HG03175 (cell line): ENCODE measurements at regions not wholly inside any gene's neighbourhood (a gene's known extent, or its start where the extent isn't known, plus 50 kb on each side); places are given as distances from the start of the nearest gene placed in this dataset.
A peak's percentile ranks its signal among the peaks of the same experiment; 100 is the strongest.

Experiments used
- ATAC-seq: cut with Tn5 transposase; IDR thresholded peaks from one replicate; pipeline ENCODE4 v1.9.1; 2021; ENCODE audit warnings: mild to moderate bottlenecking, moderate library complexity; ENCODE audit not compliant: unreplicated experiment

GRCh38 chr4:180407275-180407885, 1835.8 kb upstream of the TENM3 start:
- no peak for ATAC-seq

DNA sequence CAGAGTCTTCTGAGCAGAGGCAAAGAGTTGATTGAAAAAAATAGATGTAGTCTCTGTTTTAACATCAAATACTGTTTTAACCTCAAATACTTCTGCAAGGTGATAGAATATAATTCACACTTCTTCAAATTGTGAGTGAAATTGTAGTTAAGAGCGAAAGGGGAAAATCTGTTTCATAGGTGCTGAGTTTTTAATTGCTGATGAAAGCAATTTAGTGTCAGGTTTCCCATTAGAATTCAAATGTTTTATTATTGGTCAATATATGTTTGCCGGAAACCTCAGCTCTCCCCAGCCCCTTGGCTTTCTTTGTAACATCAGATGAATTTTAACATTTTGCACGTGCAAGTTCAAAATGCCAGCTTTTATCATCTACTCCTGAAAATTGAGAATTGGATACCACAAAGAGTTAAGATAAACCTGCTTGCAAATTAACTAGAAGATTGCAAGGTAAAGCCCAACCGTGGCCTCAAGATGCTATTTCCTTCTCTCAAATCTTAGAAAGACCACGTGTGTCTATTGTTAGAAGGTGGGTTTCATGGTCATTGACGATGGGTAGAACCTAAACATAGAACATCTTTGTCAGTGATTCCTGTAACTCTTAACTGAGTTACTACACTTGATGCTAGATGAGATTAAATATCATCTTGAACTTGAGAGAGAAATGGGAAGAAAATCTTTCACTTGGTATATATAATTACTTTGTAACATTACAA, 1824.2 kb upstream of the TENM3 start:
- ATAC-seq = no peak

DNA sequence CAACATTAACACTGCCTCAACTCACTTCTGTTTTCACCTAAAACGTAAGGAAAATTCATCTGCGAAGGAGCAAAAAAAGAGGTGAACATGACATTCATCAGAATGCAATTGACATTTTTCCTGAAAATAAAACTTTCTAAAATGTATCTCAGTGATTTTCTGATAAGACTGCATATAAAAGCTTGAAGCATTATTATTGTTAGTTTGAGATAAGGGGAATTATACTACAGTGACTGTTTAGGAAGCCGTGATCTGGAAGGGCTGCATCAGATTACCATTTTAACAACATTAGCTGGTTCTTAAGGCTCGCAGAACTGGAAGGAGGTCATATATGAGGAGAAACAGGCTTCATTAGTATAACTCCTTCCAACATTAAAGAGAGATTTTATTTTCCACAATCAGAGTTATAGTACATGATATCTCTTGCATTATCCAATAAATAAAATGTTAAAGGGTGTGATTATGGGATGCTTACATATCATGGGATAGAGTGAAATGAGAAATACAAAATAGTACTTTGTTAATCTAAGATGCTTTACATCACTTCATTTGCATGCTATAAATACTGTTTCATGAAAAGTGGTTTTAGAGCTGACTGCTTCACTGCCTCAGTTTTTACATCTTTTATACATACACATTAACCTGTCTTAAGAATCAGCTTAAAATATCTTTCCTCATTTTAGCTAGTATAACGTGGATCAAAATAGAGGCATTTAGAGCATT, 1820.1 kb upstream of the TENM3 start:
- ATAC-seq = no peak

GRCh38 chr4:180423712-180424057, 1819.5 kb upstream of the TENM3 start:
- ATAC-seq = no peak

- ATAC-seq = no peak
Measured at GRCh38 chr4:180426938-180427337, 1816.3 kb upstream of the TENM3 start.

DNA sequence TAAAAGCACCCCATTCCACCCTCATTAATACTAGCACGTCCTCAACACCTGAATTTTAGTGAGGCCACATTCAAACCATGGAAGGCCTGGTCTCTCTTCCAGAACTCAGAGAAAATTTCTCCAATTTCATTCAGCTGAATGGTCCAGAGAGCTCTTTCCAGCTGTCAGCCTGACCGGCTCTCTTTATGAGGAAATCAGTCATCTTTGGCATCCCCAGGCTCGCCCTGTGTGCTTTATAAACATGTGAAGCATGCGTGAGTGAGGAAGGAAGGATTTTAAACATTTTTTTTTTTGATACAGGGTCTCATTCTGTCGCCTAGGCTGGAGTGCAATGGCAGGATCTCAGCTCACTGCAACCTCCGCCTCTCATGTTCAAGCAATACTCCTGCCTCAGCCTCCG, 1812.9 kb upstream of the TENM3 start:
- no peak for ATAC-seq

DNA sequence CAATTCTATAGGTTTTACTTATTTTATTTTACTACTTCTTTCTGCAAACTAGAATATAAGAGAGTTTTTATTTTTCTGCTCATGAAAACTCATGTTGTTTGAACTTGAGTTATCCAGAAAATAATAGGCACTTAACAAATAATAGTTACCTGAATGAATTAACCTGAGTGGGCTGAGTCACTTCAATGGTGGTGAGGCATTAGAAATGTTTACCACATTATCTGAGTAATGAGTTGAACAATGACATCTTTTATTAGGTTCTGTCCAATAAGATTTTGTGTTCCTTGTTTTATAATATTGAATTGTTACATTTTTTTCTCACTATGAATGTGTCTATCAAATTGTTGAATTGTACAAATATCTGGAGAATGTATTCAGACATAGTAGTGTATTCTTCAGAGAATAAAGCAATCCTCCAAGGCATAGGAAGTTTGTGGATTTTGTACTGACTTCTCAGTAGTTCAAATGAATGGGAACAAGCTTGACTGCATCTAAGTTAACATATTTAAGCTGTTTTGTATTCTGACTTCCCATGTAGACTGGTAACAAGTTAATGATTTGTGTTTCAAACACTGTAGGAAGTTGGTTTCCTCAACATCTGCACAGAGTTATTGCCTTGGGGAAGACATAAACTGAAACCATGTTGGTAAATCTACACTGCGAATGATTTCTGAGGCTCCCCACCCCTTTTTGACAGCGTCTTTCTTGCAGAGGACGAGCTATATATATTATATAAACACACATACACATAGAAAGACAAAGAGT, 1808.9 kb upstream of the TENM3 start:
- peak; percentile 67 for ATAC-seq

- ATAC-seq = no peak
Measured at GRCh38 chr4:180436361-180436760, 1806.8 kb upstream of the TENM3 start.

DNA sequence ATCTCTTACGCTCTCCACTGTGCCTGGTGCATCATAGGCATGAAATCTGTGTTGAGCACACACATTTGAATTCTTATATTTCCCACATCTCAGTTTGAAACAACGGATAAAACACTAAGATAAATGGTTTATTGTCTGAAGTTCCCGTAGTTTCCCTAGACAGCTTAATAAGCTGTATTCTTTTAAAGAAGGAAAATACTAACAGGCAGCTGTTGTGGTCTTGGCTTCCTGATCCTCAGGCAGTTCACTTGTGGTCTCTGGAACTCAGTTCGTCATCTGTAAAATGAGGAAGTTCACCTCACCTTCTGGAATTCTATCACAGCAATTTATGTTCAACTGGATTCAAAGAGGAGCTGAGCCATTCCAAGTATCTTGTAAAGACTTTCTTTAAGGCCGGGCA, 1805.6 kb upstream of the TENM3 start:
- no peak for ATAC-seq

GRCh38 chr4:180448306-180448705, 1794.9 kb upstream of the TENM3 start:
- no peak for ATAC-seq

DNA sequence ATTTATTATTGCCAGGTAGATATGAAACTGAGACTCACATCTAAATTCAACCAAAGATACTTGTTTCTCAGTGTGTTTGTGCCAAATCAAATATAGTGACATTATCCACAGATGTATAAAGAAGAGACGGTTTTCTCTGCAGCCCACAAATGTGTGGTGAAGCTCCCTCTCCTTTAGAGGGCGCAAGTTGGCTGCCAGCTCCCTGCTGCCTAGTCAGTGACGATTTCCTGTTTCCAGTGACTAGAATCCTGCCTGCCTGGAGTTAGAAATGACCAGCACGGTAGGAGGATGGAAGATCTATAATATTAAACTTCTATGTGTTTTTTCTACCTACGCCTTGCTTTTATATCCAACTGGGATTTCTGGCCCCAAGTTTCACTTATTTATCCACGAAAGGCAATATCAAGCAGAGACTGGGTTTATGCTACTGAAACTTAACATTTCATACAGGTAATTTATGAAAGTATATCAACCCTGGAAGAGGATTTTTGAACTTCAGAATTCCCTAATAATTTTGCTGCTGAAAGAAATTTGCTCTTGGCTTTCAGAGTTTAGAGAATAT, 1793.7 kb upstream of the TENM3 start:
- ATAC-seq = no peak

DNA sequence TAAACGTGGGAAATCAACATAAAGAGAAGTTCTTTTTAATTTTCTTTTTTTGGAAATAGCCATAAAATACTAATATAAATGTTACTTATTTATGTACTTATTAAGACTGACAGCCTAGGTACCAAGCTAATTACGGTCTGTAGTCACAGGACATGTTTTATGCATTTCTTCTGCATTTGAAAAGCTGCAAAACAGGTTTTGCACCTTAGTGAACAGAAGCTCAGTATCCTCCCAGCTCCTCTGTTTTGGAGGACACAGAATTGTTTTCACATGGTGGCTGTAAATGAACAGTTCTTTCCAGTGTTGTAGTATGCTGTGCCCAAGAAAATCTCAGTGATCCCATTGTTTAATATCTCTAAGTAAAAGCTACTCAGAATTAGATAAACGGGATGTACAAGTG, 1788.0 kb upstream of the TENM3 start:
- no peak for ATAC-seq

DNA sequence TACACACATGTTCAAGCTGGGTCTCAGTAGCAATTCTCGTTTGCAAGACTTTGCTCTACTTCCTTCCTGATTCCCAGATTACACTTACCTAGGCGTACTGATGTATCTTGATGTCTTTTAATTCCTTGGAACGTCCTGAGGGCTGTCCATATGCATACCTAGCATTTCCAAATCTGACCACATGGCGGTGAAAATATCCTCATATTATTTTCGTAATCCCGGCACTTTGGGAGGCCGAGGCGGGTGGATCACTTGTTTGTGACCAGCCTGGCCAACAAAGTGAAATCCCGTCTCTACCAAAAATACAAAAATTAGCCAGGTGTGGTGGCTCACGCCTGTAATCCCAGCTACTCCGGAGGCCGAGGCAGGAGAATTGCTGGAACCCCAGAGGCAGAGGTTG, 1786.3 kb upstream of the TENM3 start:
- no peak for ATAC-seq

- ATAC-seq = no peak
Measured at GRCh38 chr4:180462116-180462515, 1781.1 kb upstream of the TENM3 start.

- no peak for ATAC-seq
Measured at GRCh38 chr4:180465364-180465763, 1777.8 kb upstream of the TENM3 start.

- ATAC-seq = no peak
Measured at GRCh38 chr4:180483036-180483435, 1760.2 kb upstream of the TENM3 start.

- ATAC-seq = no peak
Measured at GRCh38 chr4:180485407-180485806, 1757.8 kb upstream of the TENM3 start.

DNA sequence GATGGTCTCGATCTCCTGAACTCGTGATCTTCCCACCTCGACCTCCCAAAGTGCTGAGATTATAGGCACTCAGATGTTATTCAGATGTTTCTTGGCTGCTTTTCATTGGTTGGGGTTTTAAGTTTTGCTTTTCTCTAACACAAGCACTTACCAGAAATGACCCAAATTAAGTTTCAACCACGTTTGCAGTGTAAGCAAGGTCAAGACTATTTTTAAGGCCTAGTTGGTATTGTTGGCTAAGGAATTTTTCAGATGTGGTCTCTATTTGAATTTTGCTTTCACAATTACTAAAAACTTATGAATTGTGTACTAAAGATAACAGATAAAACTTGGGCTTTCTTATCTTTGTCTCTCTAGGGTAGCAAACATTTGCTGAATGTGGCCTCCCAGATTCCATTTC, 1756.9 kb upstream of the TENM3 start:
- ATAC-seq = no peak

GRCh38 chr4:180489787-180490186, 1753.4 kb upstream of the TENM3 start:
- ATAC-seq = no peak

DNA sequence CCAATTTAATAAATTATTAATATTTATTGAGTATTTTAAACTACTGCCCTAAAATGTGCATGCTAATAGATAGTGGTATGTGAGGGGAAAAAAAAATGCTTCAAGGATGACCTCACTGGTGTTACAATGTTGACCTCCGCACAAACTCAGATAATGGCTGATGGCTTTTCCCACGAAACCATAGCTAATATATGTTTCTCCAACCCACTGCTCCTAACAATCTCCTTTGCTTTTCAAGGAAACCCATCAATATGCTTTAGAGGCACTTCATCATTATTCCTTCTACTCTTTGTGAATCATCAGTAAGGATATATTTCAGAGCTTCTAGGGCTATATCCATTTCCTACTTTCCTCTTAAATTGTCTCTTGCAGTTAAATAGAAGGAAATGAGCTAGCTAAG, 1752.0 kb upstream of the TENM3 start:
- no peak for ATAC-seq

GRCh38 chr4:180493299-180493698, 1749.9 kb upstream of the TENM3 start:
- ATAC-seq = no peak
